Iris pigment epithelial cell (primary cell): ENCODE measurements at regions not wholly inside any gene's neighbourhood (a gene's known extent, or its start where the extent isn't known, plus 50 kb on each side); places are given as distances from the start of the nearest gene placed in this dataset.
A peak's percentile ranks its signal among the peaks of the same experiment; 100 is the strongest.

Experiments
- DNase-seq: peaks from one replicate; pipeline ENCODE4 v3.0.0-alpha.2; 2011; ENCODE audit warnings: low read depth

- DNase-seq, result no peak
Observed at GRCh38 chr1:175894581-175894980, 151.2 kb upstream of the TNR start.

GRCh38 chr1:175893192-175893591 lies 149.8 kb upstream of the TNR start:
- peak; percentile 39 for DNase-seq

GRCh38 chr1:175892686-175893085 lies 149.3 kb upstream of the TNR start:
- DNase-seq, result no peak

DNA sequence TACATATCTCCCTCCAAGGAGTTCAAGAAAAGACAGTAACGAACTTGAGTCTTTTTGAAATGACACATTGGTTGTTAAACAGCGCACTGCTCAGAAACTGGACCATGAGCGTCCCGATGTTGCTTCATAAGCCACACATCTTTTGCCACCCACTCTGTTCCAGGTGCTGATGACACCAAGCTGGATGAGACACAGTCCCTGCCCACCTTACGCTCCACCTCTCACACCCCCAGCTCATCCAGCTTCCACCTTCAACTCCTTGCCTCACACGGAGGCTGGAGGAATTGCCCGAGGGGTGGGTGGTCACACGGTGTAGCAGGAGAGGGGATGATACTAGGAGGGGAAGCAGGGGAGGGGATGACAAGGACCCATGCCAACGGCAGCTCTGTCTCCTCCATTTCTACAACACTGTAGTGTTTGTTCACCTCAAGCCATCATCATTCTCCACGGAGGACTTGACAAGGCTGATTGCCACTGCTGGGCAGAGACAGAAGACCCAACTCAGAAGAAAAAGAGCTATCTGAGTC lies 148.5 kb upstream of the TNR start:
- DNase-seq, result no peak

DNA sequence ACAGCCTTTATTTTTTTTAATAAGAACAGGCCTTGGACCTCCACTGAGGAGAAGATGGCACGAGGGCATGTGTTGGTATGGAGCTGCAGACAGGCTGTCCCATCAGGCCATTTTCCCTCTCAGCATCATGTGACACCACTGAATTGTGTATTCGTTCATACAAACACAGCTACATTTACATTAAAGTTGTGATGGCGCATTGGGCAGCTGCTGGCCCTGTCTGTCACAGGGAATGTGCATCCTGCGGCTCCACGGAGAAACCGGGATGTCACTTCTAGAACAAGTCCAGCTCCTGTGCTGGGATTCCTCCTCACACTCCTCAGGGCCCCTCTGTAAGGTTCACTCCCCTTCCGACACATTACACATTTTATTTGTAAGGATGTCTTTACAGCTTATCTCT lies 147.6 kb upstream of the TNR start:
- DNase-seq, result no peak

GRCh38 chr1:175889848-175890247 lies 146.5 kb upstream of the TNR start:
- DNase-seq, result no peak

GRCh38 chr1:175888996-175889395 lies 145.6 kb upstream of the TNR start:
- no peak for DNase-seq

DNA sequence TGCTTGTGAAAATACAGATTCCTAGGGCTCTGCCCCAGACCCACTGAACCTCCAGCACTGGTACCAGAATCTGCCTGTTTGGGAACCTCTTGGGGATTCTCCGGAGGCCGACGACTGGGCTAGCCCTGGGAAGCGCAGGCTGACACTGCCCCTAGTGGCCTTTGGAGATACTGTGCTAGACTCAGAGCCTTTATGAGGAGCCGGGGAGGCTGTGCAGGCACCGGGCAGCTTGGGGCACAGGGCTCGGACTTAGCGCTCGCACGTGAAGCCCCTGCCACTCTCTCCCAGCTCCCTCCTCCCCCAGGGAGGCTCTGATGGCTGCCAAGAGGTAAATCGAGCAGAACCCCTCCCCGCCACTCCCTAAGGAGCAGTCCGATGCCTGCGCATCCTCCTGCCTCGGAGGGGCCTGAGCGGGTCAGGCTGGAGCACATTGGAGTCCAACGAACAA lies 144.6 kb upstream of the TNR start:
- DNase-seq, result peak; percentile 55

DNA sequence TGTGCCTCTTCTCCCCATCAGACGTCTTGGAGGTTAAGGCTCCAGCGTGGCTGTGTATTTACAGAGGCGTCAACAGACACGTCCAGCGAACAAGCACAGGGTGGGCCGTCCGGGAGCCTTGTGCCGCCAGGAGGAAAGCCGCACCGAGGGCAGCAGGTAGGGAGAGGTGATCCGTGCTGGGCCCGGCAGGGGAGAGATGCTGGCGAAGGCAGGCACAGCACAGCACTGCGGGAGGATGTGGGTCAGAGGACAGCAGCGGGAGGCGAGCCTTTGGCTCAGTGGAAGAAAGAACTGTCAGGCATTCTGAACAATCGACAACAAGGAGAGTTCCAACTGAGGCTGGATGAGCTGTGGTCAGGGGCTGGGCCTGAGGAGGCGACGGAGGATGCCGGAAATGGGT lies 144.1 kb upstream of the TNR start:
- DNase-seq, result no peak

- DNase-seq, result peak; percentile 31
Observed at GRCh38 chr1:175885326-175885725, 141.9 kb upstream of the TNR start.

GRCh38 chr1:175884369-175884768 lies 141.0 kb upstream of the TNR start:
- DNase-seq, result no peak

- no peak for DNase-seq
Observed at GRCh38 chr1:175882192-175882591, 138.8 kb upstream of the TNR start.

DNA sequence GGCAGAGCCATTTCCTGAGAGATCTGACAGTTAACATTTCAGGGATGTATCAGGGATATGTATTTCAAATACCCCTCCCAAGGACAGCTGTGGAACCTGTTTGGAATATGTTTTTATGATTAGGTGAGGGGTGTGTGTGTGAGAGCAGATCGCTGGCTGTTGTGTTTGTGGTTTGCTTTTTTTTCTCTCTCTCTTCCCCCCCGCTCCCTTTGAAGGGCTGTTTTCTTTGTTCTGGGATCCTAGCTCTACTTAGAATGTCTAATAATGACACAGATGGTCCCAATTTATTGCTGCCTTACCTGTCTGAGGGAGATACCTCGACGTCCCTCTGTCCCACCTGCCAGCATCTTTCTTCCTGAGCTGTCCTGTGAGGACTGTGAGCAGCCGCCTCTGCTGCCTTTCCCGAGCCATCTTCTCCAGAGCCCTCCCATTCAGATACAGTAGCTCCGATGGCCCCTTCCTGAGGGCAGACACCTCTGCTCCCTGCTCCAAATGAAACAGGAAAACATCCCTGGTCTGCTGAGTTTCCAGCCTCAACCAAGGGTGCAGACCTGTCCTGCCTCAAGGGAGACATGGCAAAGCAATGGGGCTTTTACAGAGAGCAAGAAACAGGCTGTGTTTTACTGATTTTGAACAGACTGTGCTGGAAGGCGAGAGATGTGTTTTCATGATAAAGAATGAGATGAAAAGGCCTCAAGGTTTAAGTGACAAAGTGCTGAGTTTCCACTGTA lies 138.0 kb upstream of the TNR start:
- DNase-seq, result no peak

GRCh38 chr1:175878775-175879174 lies 135.4 kb upstream of the TNR start:
- no peak for DNase-seq

- DNase-seq, result no peak
Observed at GRCh38 chr1:175877939-175878737, 134.7 kb upstream of the TNR start.

DNA sequence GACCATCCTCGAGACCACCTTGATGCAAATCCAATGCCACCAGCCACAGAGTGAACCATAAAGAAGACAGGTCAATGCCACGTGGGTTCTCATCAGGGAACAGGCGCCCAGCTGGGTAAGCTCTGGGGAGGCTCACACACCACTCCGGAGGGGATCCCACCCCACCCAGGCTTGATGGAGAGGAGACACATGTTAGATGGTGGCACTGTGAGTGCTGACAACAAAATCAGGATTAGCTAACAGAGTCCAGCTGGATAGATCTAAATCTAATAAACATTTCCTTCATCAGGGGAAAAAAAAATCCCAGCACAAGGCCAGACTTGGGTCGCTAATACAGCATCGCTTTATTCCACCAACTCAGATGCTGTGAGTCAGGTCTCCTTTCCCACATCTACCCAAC lies 132.2 kb upstream of the TNR start:
- no peak for DNase-seq

- DNase-seq, result no peak
Observed at GRCh38 chr1:175874081-175874480, 130.7 kb upstream of the TNR start.

DNA sequence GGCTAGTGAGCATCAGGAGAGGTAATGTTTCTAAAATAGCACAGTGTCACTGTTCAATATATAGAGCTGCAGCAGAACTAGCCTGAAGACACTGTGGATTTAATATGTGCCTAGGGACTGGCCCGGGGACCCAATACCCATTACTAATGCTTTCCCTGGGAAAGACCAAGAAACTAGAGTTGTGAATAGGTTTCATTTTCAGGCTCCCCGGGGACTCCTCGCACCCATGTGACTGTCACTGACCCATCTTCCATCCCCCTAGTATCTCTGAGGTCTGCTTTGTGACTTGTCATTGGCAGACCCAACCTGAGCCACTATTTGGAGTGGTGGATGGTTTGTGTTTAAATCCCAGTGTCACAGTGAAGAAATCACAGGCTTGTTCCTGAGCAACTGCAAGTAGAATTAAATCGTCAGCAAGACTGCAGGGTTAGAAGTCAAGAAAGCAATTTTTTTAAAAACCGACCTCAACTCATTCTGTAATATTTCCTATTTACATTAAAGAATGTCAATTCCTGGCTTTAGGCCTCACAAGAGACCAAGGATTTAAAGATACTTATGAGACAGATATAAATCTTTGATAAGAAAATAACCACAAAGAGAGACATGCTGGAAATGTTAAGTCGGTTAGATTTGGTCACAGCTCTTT lies 130.0 kb upstream of the TNR start:
- DNase-seq, result peak; percentile 6

- DNase-seq, result no peak
Observed at GRCh38 chr1:175872588-175872987, 129.2 kb upstream of the TNR start.

DNA sequence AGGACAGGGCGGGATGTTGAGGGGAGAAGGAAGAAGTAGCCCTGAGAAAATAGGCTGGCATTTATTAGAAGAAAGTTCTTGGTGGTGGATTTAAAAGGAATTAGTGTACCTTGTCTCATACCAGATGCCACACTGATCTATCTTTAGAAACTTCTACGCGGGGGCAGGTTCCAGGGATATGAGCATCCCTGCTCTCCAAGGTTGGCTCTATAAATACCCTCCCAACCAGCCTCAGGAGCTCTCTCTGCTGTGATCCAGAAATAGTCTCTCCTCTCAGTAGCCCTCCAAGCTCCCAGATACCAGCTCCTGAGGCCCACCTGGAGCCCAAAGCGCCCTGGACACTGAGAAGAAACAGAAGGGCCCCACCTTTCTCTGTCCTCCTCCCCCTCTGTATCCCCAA lies 128.3 kb upstream of the TNR start:
- no peak for DNase-seq

DNA sequence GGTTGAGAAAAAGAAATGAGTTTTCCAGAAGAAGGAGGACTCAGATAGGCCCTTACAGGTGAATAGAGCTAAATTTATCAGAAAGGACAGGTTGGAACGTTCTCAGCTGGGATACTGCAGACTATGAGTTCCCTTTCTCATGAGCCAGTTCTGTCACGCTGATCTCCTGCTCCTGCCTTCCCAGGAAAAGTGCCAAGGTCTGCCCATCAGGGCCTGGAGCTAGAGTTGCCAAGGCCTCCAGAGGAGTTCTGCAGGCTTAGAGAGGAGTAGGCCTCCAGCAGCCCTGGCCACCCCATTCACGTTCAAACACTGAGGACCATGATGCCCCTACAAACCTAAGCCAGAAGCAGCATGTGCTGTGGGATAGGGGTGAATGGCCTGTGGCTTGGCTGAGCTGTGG lies 126.8 kb upstream of the TNR start:
- DNase-seq, result no peak

GRCh38 chr1:175866776-175867175 lies 123.4 kb upstream of the TNR start:
- no peak for DNase-seq
